Urinary bladder (tissue), 3 donors: ENCODE measurements at regions not wholly inside any gene's neighbourhood (a gene's known extent, or its start where the extent isn't known, plus 50 kb on each side); places are given as distances from the start of the nearest gene placed in this dataset.

Experiments
- DNase-seq: peaks from one replicate; pipeline ENCODE4 v3.0.0-alpha.2; 2015; ENCODE audit errors: extremely low spot score
- H3K27ac ChIP-seq: one replicate; pipeline ENCODE4 v1.5.1; 2013; ENCODE audit warnings: low read depth, mild to moderate bottlenecking, moderate library complexity
- H3K36me3 ChIP-seq: one replicate; pipeline ENCODE4 v1.6.1; 2013; ENCODE audit warnings: mild to moderate bottlenecking, moderate library complexity; ENCODE audit not compliant: insufficient read depth
- H3K4me1 ChIP-seq: one replicate; pipeline ENCODE4 v1.6.1; 2013; ENCODE audit warnings: mild to moderate bottlenecking, moderate library complexity; ENCODE audit not compliant: insufficient read depth
- H3K4me3 ChIP-seq: one replicate; pipeline ENCODE4 v1.5.1; 2013; ENCODE audit warnings: low read depth, low read length
- WGBS: extraction: QIAGEN DNeasy Blood & Tissue Kit; methylation state at CpG from one replicate; pipeline ENCODE4 v1.1.7; 2013; 5-methylcytosine and 5-hydroxymethylcytosine counted together
- donor health status: healthy with polysubstance abuse.
- donor health status: healthy.

DNA sequence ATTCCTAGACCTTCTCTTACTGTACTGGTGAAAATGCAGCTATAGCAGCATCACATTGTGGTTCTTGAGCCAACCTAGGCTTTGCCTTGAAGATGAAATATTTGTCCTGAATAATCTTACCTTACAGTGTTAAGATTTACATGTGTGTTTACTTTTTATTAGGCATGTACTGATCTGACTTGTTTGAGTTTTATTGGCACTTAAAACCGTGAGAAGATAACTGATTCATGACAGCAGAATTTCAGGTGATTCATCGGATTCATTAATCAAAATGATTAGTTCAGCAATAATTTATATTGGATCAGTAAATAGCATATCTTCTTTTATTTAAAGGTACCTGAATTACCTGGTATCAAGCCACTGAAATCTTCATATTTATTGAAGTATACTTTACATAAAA lies 296.3 kb downstream of the KLF5 start:
- DNase-seq: no peak
- Histone ChIP-seq H3K4me1 (no peaks in the 10 kb centered on the region), H3K4me3 (no peak overlapping the region), H3K36me3 (no peaks in the 10 kb centered on the region), H3K27ac (no peak overlapping the region)
- WGBS: 75% methylated on average over 2 of the region's 2 CpGs

GRCh38 chr13:73351730-73352129 lies 292.9 kb downstream of the KLF5 start:
- no peak overlapping the region for H3K4me3 ChIP-seq
- 73% methylated on average over 1 of the region's 1 CpG for WGBS
- no peaks in the 10 kb centered on the region for H3K36me3 ChIP-seq
- H3K27ac ChIP-seq: no peak overlapping the region
- no peak for DNase-seq
- no peaks in the 10 kb centered on the region for H3K4me1 ChIP-seq

DNA sequence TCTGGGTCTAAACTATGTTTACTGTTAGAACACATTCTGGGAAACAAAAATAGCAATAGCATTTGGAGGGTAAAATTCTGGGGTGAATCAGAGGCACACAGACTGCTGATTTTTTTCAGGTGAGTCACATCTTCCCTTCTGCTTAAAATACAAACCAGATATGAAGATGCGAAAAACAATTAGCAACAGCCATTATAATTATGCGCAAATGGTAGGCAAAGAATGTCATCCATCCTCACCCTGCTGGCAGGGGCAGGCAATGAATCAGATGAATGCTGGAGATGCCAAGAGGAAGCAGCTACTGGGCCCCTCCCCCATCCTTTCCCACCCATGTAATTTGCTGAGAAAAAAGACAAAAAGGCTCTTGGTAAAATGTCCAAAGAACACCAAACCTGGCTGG lies 282.9 kb downstream of the KLF5 start:
- no peak for DNase-seq
- H3K36me3 ChIP-seq: no peaks in the 10 kb centered on the region
- WGBS: 94% methylated on average over 2 of the region's 2 CpGs

GRCh38 chr13:73340069-73340468 lies 281.3 kb downstream of the KLF5 start:
- Histone ChIP-seq H3K4me1 (no peaks in the 10 kb centered on the region), H3K4me3 (no peak overlapping the region), H3K36me3 (no peaks in the 10 kb centered on the region), H3K27ac (no peak overlapping the region)
- WGBS: 89% methylated on average over 3 of the region's 3 CpGs
- DNase-seq: no peak

More for the DNA sequence above, 282.9 kb downstream of the KLF5 start:
- Histone ChIP-seq H3K27ac (no peak overlapping the region), H3K4me3 (no peak overlapping the region), H3K4me1 (no peaks in the 10 kb centered on the region)

GRCh38 chr13:73339086-73339485 lies 280.3 kb downstream of the KLF5 start:
- Histone ChIP-seq H3K4me1 (no peaks in the 10 kb centered on the region), H3K36me3 (no peaks in the 10 kb centered on the region), H3K27ac (no peak overlapping the region), H3K4me3 (no peak overlapping the region)
- 70% methylated on average over 2 of the region's 2 CpGs for WGBS
- no peak for DNase-seq

- WGBS: 70% methylated on average over 3 of the region's 3 CpGs
- DNase-seq: no peak
- Histone ChIP-seq H3K4me1 (no peaks in the 10 kb centered on the region), H3K27ac (no peak overlapping the region), H3K36me3 (no peaks in the 10 kb centered on the region), H3K4me3 (no peak overlapping the region)
Observed at GRCh38 chr13:73338389-73338788, 279.6 kb downstream of the KLF5 start.

DNA sequence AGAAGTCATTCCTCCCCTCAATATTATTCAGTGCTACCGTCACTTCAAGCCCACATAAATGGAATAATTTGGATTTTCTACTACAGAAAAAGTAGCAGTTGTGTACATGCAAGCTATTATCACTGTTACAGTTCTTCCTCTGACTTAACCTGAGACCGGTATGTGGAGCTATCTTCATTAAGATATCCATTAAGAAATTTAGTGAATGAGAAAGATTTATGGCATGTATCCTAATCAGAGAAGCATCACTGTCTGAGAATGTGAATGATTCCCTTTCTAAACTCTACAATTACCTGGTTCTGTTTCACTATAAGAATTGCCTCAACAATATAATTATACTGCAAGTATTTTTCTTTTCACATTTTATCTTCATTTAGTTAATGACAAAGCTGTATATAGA lies 278.7 kb downstream of the KLF5 start:
- WGBS: 89% methylated on average over 2 of the region's 2 CpGs
- no peak overlapping the region for H3K27ac ChIP-seq
- H3K4me3 ChIP-seq: no peak overlapping the region
- no peaks in the 10 kb centered on the region for H3K4me1 ChIP-seq
- no peak for DNase-seq
- H3K36me3 ChIP-seq: no peaks in the 10 kb centered on the region

DNA sequence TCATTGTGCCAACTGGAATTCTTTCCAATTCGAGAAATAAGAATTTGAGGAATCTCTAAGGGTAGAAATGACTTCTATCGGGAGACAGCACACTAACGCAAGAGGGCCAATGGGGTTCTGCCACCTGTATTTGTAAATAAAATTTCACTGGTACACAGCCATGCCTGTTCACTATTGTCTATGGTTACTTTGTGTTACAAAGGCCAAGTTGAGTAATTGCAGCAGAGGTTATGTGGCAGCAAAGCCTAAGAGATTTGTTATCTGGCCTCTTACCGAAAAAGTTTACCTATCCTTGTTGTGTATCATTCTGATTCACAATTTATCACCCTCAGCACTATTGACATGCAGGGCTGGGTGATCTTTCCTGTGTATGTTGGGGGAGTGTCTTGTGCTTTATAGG lies 278.0 kb downstream of the KLF5 start:
- H3K4me3 ChIP-seq: no peak overlapping the region
- H3K27ac ChIP-seq: no peak overlapping the region
- H3K4me1 ChIP-seq: no peaks in the 10 kb centered on the region
- WGBS: 78% methylated on average over 4 of the region's 4 CpGs
- H3K36me3 ChIP-seq: no peaks in the 10 kb centered on the region
- no peak for DNase-seq

GRCh38 chr13:73335944-73336343 lies 277.1 kb downstream of the KLF5 start:
- DNase-seq: no peak
- Histone ChIP-seq H3K36me3 (no peaks in the 10 kb centered on the region), H3K27ac (peak overlapping the region; percentile 77), H3K4me1 (no peaks in the 10 kb centered on the region), H3K4me3 (no peak overlapping the region)
- WGBS: 92% methylated on average over 7 of the region's 7 CpGs

DNA sequence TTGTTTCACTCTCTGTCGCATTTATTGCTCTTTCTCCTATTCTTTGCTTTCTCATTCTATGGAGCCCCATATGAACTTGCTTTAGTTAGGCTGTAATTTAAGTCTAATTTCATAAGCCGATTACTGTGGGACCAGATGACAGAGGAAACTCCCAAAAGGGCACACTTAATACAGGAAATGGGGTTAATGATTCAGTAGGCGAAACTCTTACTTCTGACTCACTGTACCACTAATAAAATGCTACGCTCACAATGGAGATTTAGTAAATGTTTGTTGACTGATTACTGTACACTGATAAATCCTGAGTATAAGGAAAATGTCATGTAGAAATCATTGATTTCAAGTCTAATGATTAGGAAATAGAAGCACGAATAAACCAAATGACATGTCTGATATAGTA lies 276.4 kb downstream of the KLF5 start:
- Histone ChIP-seq H3K36me3 (no peaks in the 10 kb centered on the region), H3K27ac (no peak overlapping the region), H3K4me1 (no peaks in the 10 kb centered on the region), H3K4me3 (no peak overlapping the region)
- no peak for DNase-seq
- 72% methylated on average over 5 of the region's 5 CpGs for WGBS

GRCh38 chr13:73334445-73334844 lies 275.6 kb downstream of the KLF5 start:
- H3K27ac ChIP-seq: no peak overlapping the region
- WGBS: 69% methylated on average over 4 of the region's 4 CpGs
- H3K4me3 ChIP-seq: no peak overlapping the region
- DNase-seq: no peak
- no peaks in the 10 kb centered on the region for H3K4me1 ChIP-seq
- H3K36me3 ChIP-seq: no peaks in the 10 kb centered on the region

DNA sequence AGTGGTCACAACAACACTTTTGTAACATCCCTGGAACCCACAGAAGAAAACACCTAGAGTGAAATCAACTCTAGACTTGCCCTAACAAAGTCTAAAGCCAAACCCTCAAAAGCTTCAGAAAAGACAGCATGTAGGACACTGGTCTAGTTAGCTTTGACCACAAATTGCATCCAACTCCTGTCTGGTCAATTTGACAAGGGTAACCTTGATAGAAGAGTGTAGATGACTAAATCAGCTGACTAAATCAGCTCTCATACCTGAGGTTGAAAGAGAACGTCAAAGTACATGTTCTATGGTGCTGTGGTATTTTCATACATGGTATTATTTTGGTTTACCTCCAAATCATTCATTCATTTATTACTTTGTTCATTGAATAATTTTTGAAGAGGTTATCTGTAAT lies 272.8 kb downstream of the KLF5 start:
- H3K36me3 ChIP-seq: no peaks in the 10 kb centered on the region
- H3K27ac ChIP-seq: no peak overlapping the region
- H3K4me3 ChIP-seq: no peak overlapping the region
- no peaks in the 10 kb centered on the region for H3K4me1 ChIP-seq
- DNase-seq: no peak
- 88% methylated on average over 1 of the region's 1 CpG for WGBS

DNA sequence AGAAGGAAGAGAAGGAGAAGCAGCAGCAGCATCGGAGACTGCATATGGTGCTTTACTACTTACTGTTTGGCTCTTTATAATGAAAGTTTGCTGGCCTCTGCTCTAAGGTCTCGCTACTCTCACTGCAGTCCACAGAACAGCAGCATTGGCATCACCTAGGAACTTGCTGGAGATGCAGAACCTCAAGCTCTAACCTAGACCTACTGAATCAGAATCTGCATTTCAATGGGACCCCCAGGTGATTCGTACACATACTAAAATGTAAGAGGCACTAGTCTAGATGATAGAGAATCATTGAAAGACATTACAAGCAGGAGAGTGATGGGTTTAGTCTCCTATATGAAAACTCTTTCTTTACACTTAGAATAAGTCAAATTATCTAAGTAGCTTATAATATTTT lies 270.6 kb downstream of the KLF5 start:
- no peak for DNase-seq
- Histone ChIP-seq H3K36me3 (no peaks in the 10 kb centered on the region), H3K4me1 (no peaks in the 10 kb centered on the region), H3K4me3 (no peak overlapping the region), H3K27ac (no peak overlapping the region)
- 88% methylated on average over 3 of the region's 3 CpGs for WGBS

GRCh38 chr13:73327579-73327978 lies 268.8 kb downstream of the KLF5 start:
- Histone ChIP-seq H3K4me3 (no peak overlapping the region), H3K36me3 (no peaks in the 10 kb centered on the region), H3K27ac (no peak overlapping the region), H3K4me1 (no peaks in the 10 kb centered on the region)
- DNase-seq: no peak
- 83% methylated on average over 4 of the region's 4 CpGs for WGBS
